ENCODE measurements at regions not wholly inside any gene's neighbourhood (a gene's known extent, or its start where the extent isn't known, plus 50 kb on each side); places are given as distances from the start of the nearest gene placed in this dataset.

DNA sequence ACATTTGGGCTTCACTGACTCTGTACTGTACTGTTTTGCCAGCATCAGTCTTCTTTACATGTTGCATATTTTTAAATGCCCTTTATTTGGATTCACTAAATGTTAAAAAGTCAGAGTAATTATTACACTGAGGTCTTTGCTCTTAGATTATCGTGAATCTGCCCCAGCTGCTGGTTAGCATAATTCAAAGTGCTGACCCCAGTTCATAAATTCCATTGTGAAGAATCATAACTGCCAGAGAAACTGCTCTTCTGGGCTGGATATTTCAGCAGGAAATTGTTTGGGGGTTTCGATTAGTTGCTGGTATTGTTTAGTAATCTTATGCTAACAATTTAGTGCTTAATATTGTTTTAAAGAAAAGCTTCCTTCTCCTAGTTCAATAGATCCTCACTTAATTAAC, 682.1 kb upstream of the MAP3K7 start:
- Histone ChIP-seq H3K27me3 (no peaks in the 10 kb centered on the region), H3K36me3 (no peaks in the 10 kb centered on the region), H3K9me3 (no peaks in the 10 kb centered on the region), H3K4me3 (no peak overlapping the region), H3K27ac (no peak overlapping the region), H3K4me1 (no peaks in the 10 kb centered on the region)
- no peak for DNase-seq
- intact Hi-C loops (cut with DNase I; ENCODE audit: low total_unique reads): no loop called here
- TF ChIP-seq CTCF (IDR thresholded peaks at IDR 0.05): no peak

DNA sequence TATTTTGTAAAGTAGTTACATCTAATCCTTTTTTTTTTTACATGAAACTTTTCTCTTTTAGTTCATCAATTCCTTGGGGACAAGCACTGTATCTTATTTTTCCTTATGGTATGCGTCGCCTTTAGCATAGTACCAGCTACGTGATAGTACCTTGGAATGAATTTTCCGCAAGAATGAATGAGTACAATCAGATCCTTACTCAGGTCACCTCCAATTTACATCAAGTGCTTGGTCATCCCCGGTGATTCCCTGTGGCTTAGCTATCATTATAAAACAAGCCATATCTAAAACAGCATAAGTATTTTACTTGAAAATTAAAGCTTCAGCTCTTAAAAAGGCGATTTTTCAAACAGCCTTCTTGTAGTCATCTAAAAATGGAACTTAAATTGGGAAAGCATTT, 680.4 kb upstream of the MAP3K7 start:
- TF ChIP-seq CTCF (IDR thresholded peaks at IDR 0.05): no peak
- no peak overlapping the region for H3K4me3 ChIP-seq
- no peak overlapping the region for H3K27ac ChIP-seq
- no peaks in the 10 kb centered on the region for H3K4me1 ChIP-seq
- DNase-seq: no peak
- H3K9me3 ChIP-seq: no peaks in the 10 kb centered on the region
- no peaks in the 10 kb centered on the region for H3K36me3 ChIP-seq
- H3K27me3 ChIP-seq: no peaks in the 10 kb centered on the region
- intact Hi-C loops (cut with DNase I; ENCODE audit: low total_unique reads): no loop called here

DNA sequence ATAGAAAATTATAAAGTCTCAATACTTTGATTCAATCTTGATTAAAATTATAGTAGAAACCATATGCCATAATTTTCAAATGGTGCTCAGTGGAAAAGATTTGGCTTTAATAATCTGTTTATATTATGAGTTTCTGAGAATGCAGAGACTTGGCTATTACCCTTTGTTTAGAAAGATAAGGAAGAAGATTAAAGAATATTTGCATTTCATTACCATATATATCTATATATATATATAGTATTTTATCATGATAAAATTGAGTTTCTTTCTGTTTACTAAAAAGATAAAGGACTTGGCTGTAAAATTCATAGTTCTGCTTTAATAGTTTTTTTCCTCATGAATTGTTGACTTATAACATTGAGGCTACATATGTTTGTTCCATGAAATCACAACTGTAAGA, 679.3 kb upstream of the MAP3K7 start:
- no peaks in the 10 kb centered on the region for H3K36me3 ChIP-seq
- H3K9me3 ChIP-seq: no peaks in the 10 kb centered on the region
- no peaks in the 10 kb centered on the region for H3K27me3 ChIP-seq
- no peak overlapping the region for H3K4me3 ChIP-seq
- no peak overlapping the region for H3K27ac ChIP-seq
- TF ChIP-seq CTCF (IDR thresholded peaks at IDR 0.05): no peak
- intact Hi-C loops (cut with DNase I; ENCODE audit: low total_unique reads): no loop called here
- no peaks in the 10 kb centered on the region for H3K4me1 ChIP-seq
- DNase-seq: no peak

GRCh38 chr6:91243436-91243835, 656.6 kb upstream of the MAP3K7 start:
- no peak for DNase-seq
- Histone ChIP-seq H3K9me3 (no peaks in the 10 kb centered on the region), H3K4me1 (no peaks in the 10 kb centered on the region), H3K27ac (no peak overlapping the region), H3K36me3 (no peaks in the 10 kb centered on the region), H3K27me3 (no peaks in the 10 kb centered on the region), H3K4me3 (no peak overlapping the region)
- intact Hi-C loops (cut with DNase I; ENCODE audit: low total_unique reads): no loop called here
- no peak for TF ChIP-seq CTCF (IDR thresholded peaks at IDR 0.05)

DNA sequence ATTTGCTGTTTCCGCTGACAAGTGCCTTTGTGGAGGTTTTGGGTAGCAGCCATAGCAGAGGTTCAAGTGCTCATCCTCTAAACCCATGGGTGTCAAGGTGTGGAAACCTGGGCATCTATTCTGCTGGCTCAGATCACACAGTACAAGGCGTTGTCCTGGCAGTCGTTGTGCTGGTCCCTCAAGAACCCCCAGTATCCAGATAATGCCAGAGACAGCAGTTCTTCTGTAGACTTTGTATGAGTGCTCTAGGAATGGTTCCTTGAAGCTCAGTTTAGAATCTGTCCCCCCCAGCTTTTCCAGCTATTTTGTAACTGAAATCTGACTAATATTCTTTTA, 655.7 kb upstream of the MAP3K7 start:
- Histone ChIP-seq H3K4me3 (no peak overlapping the region), H3K27ac (no peak overlapping the region), H3K36me3 (no peaks in the 10 kb centered on the region), H3K27me3 (no peaks in the 10 kb centered on the region), H3K4me1 (no peaks in the 10 kb centered on the region), H3K9me3 (no peaks in the 10 kb centered on the region)
- no peak for TF ChIP-seq CTCF (IDR thresholded peaks at IDR 0.05)
- DNase-seq: no peak
- intact Hi-C loops (cut with DNase I; ENCODE audit: low total_unique reads): no loop called here

DNA sequence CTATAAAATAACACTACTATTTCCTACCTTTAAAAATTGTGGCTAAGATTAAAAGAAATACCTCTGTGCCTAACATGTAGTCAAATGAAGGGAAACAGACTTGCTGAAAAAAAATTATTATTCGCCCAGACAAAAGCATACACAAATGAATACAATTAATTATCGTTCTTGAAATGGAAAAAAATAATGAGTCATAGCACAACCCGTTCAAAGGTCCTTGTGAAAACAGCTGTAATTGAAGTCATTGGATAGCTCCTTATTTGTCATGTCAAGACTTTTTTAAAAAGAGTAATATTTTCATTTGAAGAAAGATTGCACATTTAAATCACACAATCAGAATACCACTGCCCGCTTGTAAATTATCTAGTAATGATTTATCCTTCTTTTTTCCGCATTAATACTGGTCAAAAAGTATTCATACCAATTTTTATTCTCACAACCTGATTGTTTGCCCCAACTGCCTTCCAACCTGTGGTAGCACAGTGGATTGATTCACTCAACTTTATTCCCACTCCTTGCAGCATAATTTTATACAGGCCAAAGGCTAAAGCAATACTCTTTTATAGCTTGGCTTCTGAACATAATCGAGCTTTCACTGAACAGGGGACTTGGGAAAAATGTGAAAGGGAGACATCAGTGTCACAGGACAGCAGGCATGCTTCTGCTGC, 655.2 kb upstream of the MAP3K7 start:
- H3K4me3 ChIP-seq: no peak overlapping the region
- no peaks in the 10 kb centered on the region for H3K9me3 ChIP-seq
- no peaks in the 10 kb centered on the region for H3K4me1 ChIP-seq
- H3K36me3 ChIP-seq: no peaks in the 10 kb centered on the region
- TF ChIP-seq CTCF (IDR thresholded peaks at IDR 0.05): no peak
- DNase-seq: no peak
- intact Hi-C loops (cut with DNase I; ENCODE audit: low total_unique reads): no loop called here
- H3K27me3 ChIP-seq: no peaks in the 10 kb centered on the region
- no peak overlapping the region for H3K27ac ChIP-seq
